Liver (tissue), 3 donors: ENCODE measurements at regions not wholly inside any gene's neighbourhood (a gene's known extent, or its start where the extent isn't known, plus 50 kb on each side); places are given as distances from the start of the nearest gene placed in this dataset.

Experiments used
- EGR1 ChIP-seq, 2 donors: IDR thresholded peaks; 2 replicates each; pipeline ENCODE4 v1.6.1; 2016 to 2018; ENCODE audit warnings: antibody characterized with exemption in 2 of 2, low read depth in 2 of 2
- FOXA1 ChIP-seq: IDR thresholded peaks from 2 replicates; pipeline ENCODE4 v1.6.1; 2016; ENCODE audit warnings: antibody characterized with exemption
- GABPA ChIP-seq, 2 donors: IDR thresholded peaks in 1 of 2; conservative IDR thresholded peaks in 1 of 2; 2 replicates each; pipeline ENCODE4 v1.6.1; 2016; ENCODE audit warnings: antibody characterized with exemption in 2 of 2, mild to moderate bottlenecking in 1 of 2, moderate library complexity in 1 of 2
- HNF4A ChIP-seq, 2 donors: conservative IDR thresholded peaks; 2 replicates each; pipeline ENCODE4 v1.6.1; 2016; ENCODE audit warnings: antibody characterized with exemption in 2 of 2, mild to moderate bottlenecking in 2 of 2
- NR2F2 ChIP-seq: IDR thresholded peaks from 2 replicates; pipeline ENCODE4 v1.6.1; 2016; ENCODE audit warnings: antibody characterized with exemption
- RAD21 ChIP-seq, 2 donors: IDR thresholded peaks; 2 replicates each; pipeline ENCODE4 v1.6.1; 2016; ENCODE audit warnings: antibody characterized with exemption in 2 of 2, mild to moderate bottlenecking in 2 of 2
- TAF1 ChIP-seq: conservative IDR thresholded peaks from 2 replicates; pipeline ENCODE4 v1.6.1; 2016; ENCODE audit warnings: antibody characterized with exemption, mild to moderate bottlenecking
- YY1 ChIP-seq: IDR thresholded peaks from 2 replicates; pipeline ENCODE4 v1.6.1; 2016; ENCODE audit warnings: antibody characterized with exemption, mild to moderate bottlenecking
- TF ChIP-seq, protein P1 (sequence below): fragments of 150-350 bp; IDR thresholded peaks from 2 replicates; pipeline ENCODE4 v1.5.1; 2017; ENCODE audit warnings: improper control_type of control experiment, low read depth, low read length; ENCODE audit not compliant: missing input control
- TF ChIP-seq, protein P2 (sequence below): IDR thresholded peaks from 2 replicates; pipeline ENCODE4 v1.6.1; 2016; ENCODE audit warnings: antibody characterized with exemption
- TF ChIP-seq, protein P3 (sequence below): IDR thresholded peaks from 2 replicates; pipeline ENCODE4 v1.6.1; 2016; ENCODE audit warnings: antibody characterized with exemption
- donor health status: healthy.
- donor health status: healthy.

DNA sequence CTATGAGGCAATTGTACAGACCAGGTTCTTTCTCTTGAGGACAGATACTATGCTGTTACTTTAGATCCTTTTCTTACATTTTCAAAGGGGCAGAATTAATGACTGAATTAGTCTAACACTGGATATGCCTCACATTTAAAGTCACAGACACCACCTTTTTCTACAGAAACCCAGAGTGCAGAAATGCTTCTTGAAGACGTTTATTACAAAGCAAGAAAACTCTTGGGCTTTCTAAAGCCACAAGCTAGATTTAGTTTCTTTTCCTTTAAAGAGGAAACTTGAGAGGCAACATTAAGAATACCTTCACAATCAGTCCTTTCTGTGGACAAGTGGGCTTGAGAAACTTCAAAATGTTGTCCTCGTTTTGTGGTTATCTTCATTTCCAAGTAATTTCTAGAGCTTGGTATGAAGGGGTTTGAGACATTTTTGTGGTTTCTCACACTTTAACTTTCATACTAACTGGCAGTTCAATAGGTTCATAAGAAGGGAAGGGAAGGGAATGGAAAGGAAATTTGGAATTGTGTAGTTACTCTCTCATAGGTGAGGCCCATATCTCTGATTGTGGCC is 527.4 kb downstream of the RASEF start:
- TF ChIP-seq, protein P1, sequence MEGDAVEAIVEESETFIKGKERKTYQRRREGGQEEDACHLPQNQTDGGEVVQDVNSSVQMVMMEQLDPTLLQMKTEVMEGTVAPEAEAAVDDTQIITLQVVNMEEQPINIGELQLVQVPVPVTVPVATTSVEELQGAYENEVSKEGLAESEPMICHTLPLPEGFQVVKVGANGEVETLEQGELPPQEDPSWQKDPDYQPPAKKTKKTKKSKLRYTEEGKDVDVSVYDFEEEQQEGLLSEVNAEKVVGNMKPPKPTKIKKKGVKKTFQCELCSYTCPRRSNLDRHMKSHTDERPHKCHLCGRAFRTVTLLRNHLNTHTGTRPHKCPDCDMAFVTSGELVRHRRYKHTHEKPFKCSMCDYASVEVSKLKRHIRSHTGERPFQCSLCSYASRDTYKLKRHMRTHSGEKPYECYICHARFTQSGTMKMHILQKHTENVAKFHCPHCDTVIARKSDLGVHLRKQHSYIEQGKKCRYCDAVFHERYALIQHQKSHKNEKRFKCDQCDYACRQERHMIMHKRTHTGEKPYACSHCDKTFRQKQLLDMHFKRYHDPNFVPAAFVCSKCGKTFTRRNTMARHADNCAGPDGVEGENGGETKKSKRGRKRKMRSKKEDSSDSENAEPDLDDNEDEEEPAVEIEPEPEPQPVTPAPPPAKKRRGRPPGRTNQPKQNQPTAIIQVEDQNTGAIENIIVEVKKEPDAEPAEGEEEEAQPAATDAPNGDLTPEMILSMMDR = no peak
- TF ChIP-seq FOXA1 (no peak), RAD21 (IDR thresholded peaks at IDR 0.05) (no peak), GABPA (IDR thresholded peaks at IDR 0.05 in 1 of 2, conservative IDR thresholded peaks at IDR 0.05 in 1 of 2) (no peak), HNF4A (conservative IDR thresholded peaks at IDR 0.05) (no peak), EGR1 (IDR thresholded peaks at IDR 0.05; ENCODE audit: low read depth in 2 of 2) (no peak), NR2F2 (no peak), YY1 (no peak), TAF1 (no peak)
- TF ChIP-seq, protein P2, sequence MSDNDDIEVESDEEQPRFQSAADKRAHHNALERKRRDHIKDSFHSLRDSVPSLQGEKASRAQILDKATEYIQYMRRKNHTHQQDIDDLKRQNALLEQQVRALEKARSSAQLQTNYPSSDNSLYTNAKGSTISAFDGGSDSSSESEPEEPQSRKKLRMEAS = no peak
- TF ChIP-seq, protein P3, sequence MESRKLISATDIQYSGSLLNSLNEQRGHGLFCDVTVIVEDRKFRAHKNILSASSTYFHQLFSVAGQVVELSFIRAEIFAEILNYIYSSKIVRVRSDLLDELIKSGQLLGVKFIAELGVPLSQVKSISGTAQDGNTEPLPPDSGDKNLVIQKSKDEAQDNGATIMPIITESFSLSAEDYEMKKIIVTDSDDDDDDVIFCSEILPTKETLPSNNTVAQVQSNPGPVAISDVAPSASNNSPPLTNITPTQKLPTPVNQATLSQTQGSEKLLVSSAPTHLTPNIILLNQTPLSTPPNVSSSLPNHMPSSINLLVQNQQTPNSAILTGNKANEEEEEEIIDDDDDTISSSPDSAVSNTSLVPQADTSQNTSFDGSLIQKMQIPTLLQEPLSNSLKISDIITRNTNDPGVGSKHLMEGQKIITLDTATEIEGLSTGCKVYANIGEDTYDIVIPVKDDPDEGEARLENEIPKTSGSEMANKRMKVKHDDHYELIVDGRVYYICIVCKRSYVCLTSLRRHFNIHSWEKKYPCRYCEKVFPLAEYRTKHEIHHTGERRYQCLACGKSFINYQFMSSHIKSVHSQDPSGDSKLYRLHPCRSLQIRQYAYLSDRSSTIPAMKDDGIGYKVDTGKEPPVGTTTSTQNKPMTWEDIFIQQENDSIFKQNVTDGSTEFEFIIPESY = no peak
